GM21717 (cell line): ENCODE measurements at regions not wholly inside any gene's neighbourhood (a gene's known extent, or its start where the extent isn't known, plus 50 kb on each side); places are given as distances from the start of the nearest gene placed in this dataset.
"Not testable (repeated sequence)": the region's sequence is repeated elsewhere in the genome, so short reads cannot be mapped to it uniquely, and the experiment has no call there.

Experiments used
- ATAC-seq: cut with Tn5 transposase; IDR thresholded peaks from one replicate; pipeline ENCODE4 v1.9.1; 2021; ENCODE audit warnings: mild to moderate bottlenecking, moderate library complexity; ENCODE audit not compliant: unreplicated experiment

GRCh38 chr3:159339131-159339530, 537.3 kb downstream of the MFSD1 start:
- no peak for ATAC-seq

GRCh38 chr3:159340877-159341500, 539.1 kb downstream of the MFSD1 start:
- no peak for ATAC-seq

- ATAC-seq = no peak
Measured at GRCh38 chr3:159346271-159346903, 544.5 kb downstream of the MFSD1 start.

- no peak for ATAC-seq
Measured at GRCh38 chr3:159348431-159348830, 546.6 kb downstream of the MFSD1 start.

GRCh38 chr3:159356606-159357005, 554.8 kb downstream of the MFSD1 start:
- ATAC-seq = peak; percentile 77

GRCh38 chr3:159364511-159364910, 562.7 kb downstream of the MFSD1 start:
- no peak for ATAC-seq

GRCh38 chr3:159366476-159366875, 564.6 kb downstream of the MFSD1 start:
- no peak for ATAC-seq

GRCh38 chr3:159371961-159372360, 570.1 kb downstream of the MFSD1 start:
- no peak for ATAC-seq

GRCh38 chr3:159378396-159379194, 576.7 kb downstream of the MFSD1 start:
- ATAC-seq = no peak

GRCh38 chr3:159380891-159381290, 579.0 kb downstream of the MFSD1 start:
- ATAC-seq = no peak

- no peak for ATAC-seq
Measured at GRCh38 chr3:159390656-159391212, 588.9 kb downstream of the MFSD1 start.

- not testable (repeated sequence) for ATAC-seq
Measured at GRCh38 chr3:159397683-159398082, 591.0 kb upstream of the IL12A start.

- no peak for ATAC-seq
Measured at GRCh38 chr3:159401069-159401468, 587.6 kb upstream of the IL12A start.

GRCh38 chr3:159409711-159410110, 578.9 kb upstream of the IL12A start:
- ATAC-seq = not testable (repeated sequence)

GRCh38 chr3:159413319-159413718, 575.3 kb upstream of the IL12A start:
- ATAC-seq = no peak

- no peak for ATAC-seq
Measured at GRCh38 chr3:159416856-159417255, 571.8 kb upstream of the IL12A start.

GRCh38 chr3:159417761-159418160, 570.9 kb upstream of the IL12A start:
- no peak for ATAC-seq

- no peak for ATAC-seq
Measured at GRCh38 chr3:159418571-159419526, 569.8 kb upstream of the IL12A start.

GRCh38 chr3:159429702-159430101, 558.9 kb upstream of the IL12A start:
- no peak for ATAC-seq

- no peak for ATAC-seq
Measured at GRCh38 chr3:159432682-159433340, 555.8 kb upstream of the IL12A start.
